A673 (cell line): ENCODE measurements at regions not wholly inside any gene's neighbourhood (a gene's known extent, or its start where the extent isn't known, plus 50 kb on each side); places are given as distances from the start of the nearest gene placed in this dataset.

Source experiments
- BruUV-seq: library from RNA; stranded (reverse); fragments of 400-500 nt; replicated peaks from 2 replicates; lab custom pipeline; 2021; lab: Mats Ljungman, UMichigan
- CTCF ChIA-PET: fragments of 300-600 bp; sonication (Branson Sonifier 250); formaldehyde crosslinking; loops from one replicate; lab custom pipeline; 2022; ENCODE audit warnings: antibody characterized with exemption; lab: Charles Lee
- POLR2A ChIA-PET: fragments of 300-600 bp; sonication (Branson Sonifier 250); formaldehyde crosslinking; loops from one replicate; lab custom pipeline; 2022; ENCODE audit warnings: antibody characterized with exemption; ENCODE audit not compliant: low non-redundant PET; lab: Charles Lee
- DNase-seq: peaks from one replicate; pipeline ENCODE4 v3.0.0-alpha.2; 2015; ENCODE audit warnings: low spot score
- H3K27ac ChIP-seq: fragments of 200-600 bp; sonication (generic); 2 replicates; pipeline ENCODE4 v1.5.1; 2016; ENCODE audit warnings: mixed run types, low read depth, mild to moderate bottlenecking, mixed read lengths, antibody characterized with exemption, low read length; ENCODE audit not compliant: poor library complexity, severe bottlenecking
- H3K27me3 ChIP-seq: fragments of 200-600 bp; sonication (generic); replicated peaks from 2 replicates; pipeline ENCODE4 v1.6.1; 2017; ENCODE audit warnings: mixed run types, low read depth, mild to moderate bottlenecking, mixed read lengths, antibody characterized with exemption, low read length; ENCODE audit not compliant: insufficient read depth, poor library complexity
- H3K36me3 ChIP-seq: fragments of 200-600 bp; sonication (generic); 2 replicates; pipeline ENCODE4 v1.6.1; 2016; ENCODE audit warnings: mixed run types, mild to moderate bottlenecking, mixed read lengths, antibody characterized with exemption, low read length; ENCODE audit not compliant: insufficient read depth, poor library complexity, severe bottlenecking
- H3K4me1 ChIP-seq: fragments of 200-600 bp; sonication (generic); 2 replicates; pipeline ENCODE4 v1.6.1; 2017; ENCODE audit warnings: mixed run types, mild to moderate bottlenecking, mixed read lengths, antibody characterized with exemption, low read length; ENCODE audit not compliant: insufficient read depth, poor library complexity, severe bottlenecking
- H3K4me3 ChIP-seq: fragments of 200-600 bp; sonication (generic); 2 replicates; pipeline ENCODE4 v1.5.1; 2016; ENCODE audit warnings: low read depth, mixed run types, mild to moderate bottlenecking, mixed read lengths, low read length; ENCODE audit not compliant: poor library complexity, severe bottlenecking
- H3K9me3 ChIP-seq: fragments of 200-600 bp; sonication (generic); 2 replicates; pipeline ENCODE4 v1.6.1; 2016; ENCODE audit warnings: mixed run types, low read depth, mild to moderate bottlenecking, mixed read lengths, antibody characterized with exemption, low read length; ENCODE audit not compliant: poor library complexity, severe bottlenecking
- CTCF ChIP-seq: fragments of 300-800, 200-600 bp; sonication (generic); conservative IDR thresholded peaks from 2 replicates; pipeline ENCODE4 v1.5.1; 2017; ENCODE audit warnings: low read depth, mild to moderate bottlenecking, antibody characterized with exemption, low read length, moderate library complexity, mixed read lengths
- EZH2 ChIP-seq: fragments of 200-600 bp; sonication (generic); IDR thresholded peaks from 2 replicates; pipeline ENCODE4 v1.6.1; 2017; ENCODE audit warnings: borderline replicate concordance, low read depth, mild to moderate bottlenecking, mixed read lengths, antibody characterized with exemption, low read length; ENCODE audit not compliant: poor library complexity, severe bottlenecking
- intact Hi-C: fragments of 100-400 bp; cut with micrococcal nuclease; formaldehyde crosslinking; loops from one replicate; pipeline ENCODE4 v1.10.0; 2022; ENCODE audit not compliant: unreplicated experiment

- no TSS peak for BruUV-seq
- Histone ChIP-seq H3K36me3 (no peaks in the 10 kb centered on the region), H3K4me3 (no peak overlapping the region), H3K27me3 (peaks cover 48% of the 10 kb centered on the region), H3K9me3 (no peaks in the 10 kb centered on the region), H3K4me1 (no peaks in the 10 kb centered on the region), H3K27ac (no peak overlapping the region)
- TF ChIP-seq CTCF (no peak), EZH2 (no peak)
- DNase-seq = no peak
- ChIA-PET CTCF (no interaction called here), POLR2A (no interaction called here)
- intact Hi-C loops = no loop called here
These were observed 137.9 kb upstream of the NGF start for GRCh38 chr1:115475901-115476300.

- Histone ChIP-seq H3K9me3 (no peaks in the 10 kb centered on the region), H3K4me1 (no peaks in the 10 kb centered on the region), H3K4me3 (no peak overlapping the region), H3K27me3 (peaks cover 45% of the 10 kb centered on the region), H3K27ac (no peak overlapping the region), H3K36me3 (no peaks in the 10 kb centered on the region)
- no peak for DNase-seq
- TF ChIP-seq EZH2 (no peak), CTCF (no peak)
- ChIA-PET POLR2A (no interaction called here), CTCF (no interaction called here)
- no TSS peak for BruUV-seq
- intact Hi-C loops = no loop called here
These were observed 137.2 kb upstream of the NGF start for GRCh38 chr1:115475252-115475651.

- CTCF ChIA-PET = no interaction called here
- intact Hi-C loops = no loop called here
- no peaks in the 10 kb centered on the region for H3K4me1 ChIP-seq
- POLR2A ChIA-PET = no interaction called here
- TF ChIP-seq EZH2 (no peak), CTCF (no peak)
- H3K27ac ChIP-seq = no peak overlapping the region
- no peaks in the 10 kb centered on the region for H3K36me3 ChIP-seq
- no TSS peak for BruUV-seq
- H3K4me3 ChIP-seq = no peak overlapping the region
- H3K9me3 ChIP-seq = no peaks in the 10 kb centered on the region
- no peak for DNase-seq
- H3K27me3 ChIP-seq = peaks cover 36% of the 10 kb centered on the region
These were observed 136.0 kb upstream of the NGF start for GRCh38 chr1:115473986-115474565.
